GM18508 (cell line): ENCODE measurements at regions not wholly inside any gene's neighbourhood (a gene's known extent, or its start where the extent isn't known, plus 50 kb on each side); places are given as distances from the start of the nearest gene placed in this dataset.
"Not testable (repeated sequence)": the region's sequence is repeated elsewhere in the genome, so short reads cannot be mapped to it uniquely, and the experiment has no call there.

ENCODE experiments used
- ATAC-seq: cut with Tn5 transposase; IDR thresholded peaks from one replicate; pipeline ENCODE4 v1.9.1; 2021; ENCODE audit warnings: moderate number of reproducible peaks; ENCODE audit not compliant: insufficient read depth, unreplicated experiment

GRCh38 chr9:29548436-29548835, 1975.2 kb upstream of the C9orf72 start:
- no peak for ATAC-seq

GRCh38 chr9:29555502-29555901, 1982.2 kb upstream of the C9orf72 start:
- no peak for ATAC-seq

- ATAC-seq, result no peak
Measured at GRCh38 chr9:29556317-29556716, 1983.0 kb upstream of the C9orf72 start.

- no peak for ATAC-seq
Measured at GRCh38 chr9:29556746-29557145, 1983.5 kb upstream of the C9orf72 start.

GRCh38 chr9:29564564-29564963, 1991.3 kb upstream of the C9orf72 start:
- no peak for ATAC-seq

- no peak for ATAC-seq
Measured at GRCh38 chr9:29575219-29575618, 2001.9 kb upstream of the C9orf72 start.

GRCh38 chr9:29588361-29588760, 2015.1 kb upstream of the C9orf72 start:
- no peak for ATAC-seq

GRCh38 chr9:29609282-29609681, 2036.0 kb upstream of the C9orf72 start:
- no peak for ATAC-seq

GRCh38 chr9:29613773-29614172, 2040.5 kb upstream of the C9orf72 start:
- ATAC-seq, result no peak

GRCh38 chr9:29616844-29617243, 2043.6 kb upstream of the C9orf72 start:
- ATAC-seq, result no peak

- ATAC-seq, result no peak
Measured at GRCh38 chr9:29625292-29625731, 2052.0 kb upstream of the C9orf72 start.

GRCh38 chr9:29625931-29626330, 2052.7 kb upstream of the C9orf72 start:
- ATAC-seq, result no peak

GRCh38 chr9:29628856-29629255, 2055.6 kb upstream of the C9orf72 start:
- ATAC-seq, result not testable (repeated sequence)

GRCh38 chr9:29637471-29638237, 2064.4 kb upstream of the C9orf72 start:
- no peak for ATAC-seq

GRCh38 chr9:29640507-29640906, 2067.2 kb upstream of the C9orf72 start:
- no peak for ATAC-seq

- no peak for ATAC-seq
Measured at GRCh38 chr9:29644514-29644913, 2071.2 kb upstream of the C9orf72 start.

GRCh38 chr9:29647451-29647850, 2074.2 kb upstream of the C9orf72 start:
- ATAC-seq, result no peak

GRCh38 chr9:29648132-29648531, 2074.9 kb upstream of the C9orf72 start:
- ATAC-seq, result no peak

GRCh38 chr9:29648601-29649000, 2075.3 kb upstream of the C9orf72 start:
- ATAC-seq, result no peak

GRCh38 chr9:29656641-29657406, 2083.5 kb upstream of the C9orf72 start:
- no peak for ATAC-seq

GRCh38 chr9:29657821-29658220, 2084.5 kb upstream of the C9orf72 start:
- no peak for ATAC-seq

GRCh38 chr9:29659014-29659413, 2085.7 kb upstream of the C9orf72 start:
- no peak for ATAC-seq
